Erythroblast (primary cell): ENCODE measurements at regions not wholly inside any gene's neighbourhood (a gene's known extent, or its start where the extent isn't known, plus 50 kb on each side); places are given as distances from the start of the nearest gene placed in this dataset.

Source experiments
- GATA1 ChIP-seq: IDR thresholded peaks from 2 replicates; pipeline ENCODE4 v1.6.1; 2011; ENCODE audit warnings: low read depth, mild to moderate bottlenecking, control low read depth, low read length, moderate library complexity
- POLR2A ChIP-seq: IDR thresholded peaks from 2 replicates; pipeline ENCODE4 v1.6.1; 2011; ENCODE audit warnings: mild to moderate bottlenecking, low read length

DNA sequence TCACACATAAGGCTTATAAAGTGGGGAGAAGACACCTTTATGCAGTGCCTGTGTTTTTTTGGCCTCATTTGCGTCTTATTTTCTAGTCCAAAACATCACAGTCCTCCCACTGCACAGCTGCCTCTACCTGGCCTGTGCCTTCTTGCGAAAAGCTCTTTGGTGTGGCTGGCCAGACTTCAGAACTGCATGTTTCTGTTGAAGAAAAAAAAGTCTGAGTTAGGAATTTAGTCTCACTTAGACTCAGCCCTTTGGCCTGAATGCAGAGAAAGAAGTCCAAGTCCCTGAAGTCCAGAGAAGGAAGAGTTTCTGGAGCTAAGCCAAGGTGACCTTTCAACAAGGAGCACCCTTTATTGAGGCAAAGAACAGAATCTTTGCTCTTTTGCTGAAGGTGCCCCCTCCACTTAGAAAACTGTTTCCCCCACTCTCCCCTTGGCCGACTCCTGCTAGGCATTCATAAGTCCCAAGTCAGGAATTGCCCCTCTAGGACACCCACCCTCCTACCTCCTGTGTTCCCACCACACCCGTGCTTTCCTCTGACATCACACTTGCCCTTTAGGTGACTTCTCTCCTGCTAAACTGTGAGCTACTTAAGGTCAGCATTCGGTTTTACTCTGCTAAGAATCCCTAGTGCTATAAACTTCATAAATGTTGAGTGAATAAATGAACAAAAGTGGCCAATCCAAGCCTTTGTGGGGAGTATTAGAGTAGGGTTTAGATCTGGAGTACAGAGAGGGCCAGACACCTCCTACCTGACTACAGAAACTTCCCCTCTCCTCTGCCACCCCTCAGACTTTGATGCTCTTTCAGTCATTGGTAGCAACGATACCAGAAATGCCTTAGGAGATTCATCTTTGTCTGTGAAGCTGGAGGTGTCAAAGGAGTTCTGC, 226.8 kb downstream of the LACC1 start:
- TF ChIP-seq POLR2A: no peak
- no peak for TF ChIP-seq GATA1
